ENCODE measurements at regions not wholly inside any gene's neighbourhood (a gene's known extent, or its start where the extent isn't known, plus 50 kb on each side); places are given as distances from the start of the nearest gene placed in this dataset.

- no peaks in the 10 kb centered on the region for H3K27me3 ChIP-seq
- no peaks in the 10 kb centered on the region for H3K9me3 ChIP-seq
- no peak overlapping the region for H3K4me3 ChIP-seq
- ATAC-seq (ENCODE audit: low FRiP score in 2 of 2) (no peak), DNase-seq (no peak)
- WGBS, 2 donors, result 69 to 79% methylated on average over 3 of the region's 3 CpGs
- no peaks in the 10 kb centered on the region for H3K36me3 ChIP-seq
- H3K27ac ChIP-seq, result no peak overlapping the region
- TF ChIP-seq, protein P1, sequence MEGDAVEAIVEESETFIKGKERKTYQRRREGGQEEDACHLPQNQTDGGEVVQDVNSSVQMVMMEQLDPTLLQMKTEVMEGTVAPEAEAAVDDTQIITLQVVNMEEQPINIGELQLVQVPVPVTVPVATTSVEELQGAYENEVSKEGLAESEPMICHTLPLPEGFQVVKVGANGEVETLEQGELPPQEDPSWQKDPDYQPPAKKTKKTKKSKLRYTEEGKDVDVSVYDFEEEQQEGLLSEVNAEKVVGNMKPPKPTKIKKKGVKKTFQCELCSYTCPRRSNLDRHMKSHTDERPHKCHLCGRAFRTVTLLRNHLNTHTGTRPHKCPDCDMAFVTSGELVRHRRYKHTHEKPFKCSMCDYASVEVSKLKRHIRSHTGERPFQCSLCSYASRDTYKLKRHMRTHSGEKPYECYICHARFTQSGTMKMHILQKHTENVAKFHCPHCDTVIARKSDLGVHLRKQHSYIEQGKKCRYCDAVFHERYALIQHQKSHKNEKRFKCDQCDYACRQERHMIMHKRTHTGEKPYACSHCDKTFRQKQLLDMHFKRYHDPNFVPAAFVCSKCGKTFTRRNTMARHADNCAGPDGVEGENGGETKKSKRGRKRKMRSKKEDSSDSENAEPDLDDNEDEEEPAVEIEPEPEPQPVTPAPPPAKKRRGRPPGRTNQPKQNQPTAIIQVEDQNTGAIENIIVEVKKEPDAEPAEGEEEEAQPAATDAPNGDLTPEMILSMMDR (IDR thresholded peaks at IDR 0.05), result no peak
- TF ChIP-seq POLR2A (IDR thresholded peaks at IDR 0.05) (no peak), EP300 (IDR thresholded peaks at IDR 0.05) (no peak), POLR2AphosphoS5 (IDR thresholded peaks at IDR 0.05) (no peak)
- H3K4me1 ChIP-seq, result peaks cover 0 to 10% (median 6%) of the 10 kb centered on the region in 4 donors
These were observed 52.5 kb upstream of the RPS23 start for GRCh38 chr5:82330530-82331270.

GRCh38 chr5:82329393-82329792 lies 51.2 kb upstream of the RPS23 start:
- 94 to 96% methylated on average over 6 of the region's 6 CpGs for whole genome bisulfite sequencing, 2 donors
- Histone ChIP-seq H3K9me3 (no peaks in the 10 kb centered on the region), H3K4me1 (peaks cover 0 to 5% (median under 1%) of the 10 kb centered on the region in 4 donors), H3K36me3 (no peaks in the 10 kb centered on the region), H3K27me3 (no peaks in the 10 kb centered on the region), H3K4me3 (no peak overlapping the region), H3K27ac (no peak overlapping the region)
- no peak for TF ChIP-seq POLR2A (IDR thresholded peaks at IDR 0.05)
- TF ChIP-seq, protein P1 (IDR thresholded peaks at IDR 0.05), result no peak
- TF ChIP-seq EP300 (IDR thresholded peaks at IDR 0.05), result no peak
- TF ChIP-seq POLR2AphosphoS5 (IDR thresholded peaks at IDR 0.05), result no peak
- ATAC-seq (ENCODE audit: low FRiP score in 2 of 2) (no peak), DNase-seq (no peak)

Data from upper lobe of left lung (tissue), 6 donors.